ENCODE measurements at regions not wholly inside any gene's neighbourhood (a gene's known extent, or its start where the extent isn't known, plus 50 kb on each side); places are given as distances from the start of the nearest gene placed in this dataset.

- DNase-seq (ENCODE audit: low read depth, low spot score): no peak
- TF ChIP-seq KDM1A (IDR thresholded peaks at IDR 0.05; ENCODE audit: borderline replicate concordance): no peak
- no peak for TF ChIP-seq CBX3 (IDR thresholded peaks at IDR 0.05; ENCODE audit: borderline replicate concordance, low read depth)
- no peak for TF ChIP-seq POLR2A (IDR thresholded peaks at IDR 0.05; ENCODE audit: low read depth, low read length)
- no peak for TF ChIP-seq MXI1 (IDR thresholded peaks at IDR 0.05; ENCODE audit: low read depth, low read length)
- no peak for TF ChIP-seq SUZ12 (IDR thresholded peaks at IDR 0.05; ENCODE audit: unreplicated experiment)
- no peak for TF ChIP-seq CHD2 (IDR thresholded peaks at IDR 0.05; ENCODE audit: borderline replicate concordance, low read depth, low read length)
- TF ChIP-seq NRF1 (conservative IDR thresholded peaks at IDR 0.05; ENCODE audit: low read depth, low read length): no peak
- no peak for TF ChIP-seq MLLT1 (IDR thresholded peaks at IDR 0.05)
- no peak for TF ChIP-seq BHLHE40 (IDR thresholded peaks at IDR 0.05; ENCODE audit: borderline replicate concordance in 1 of 2, low read depth in 2 of 2, low read length in 1 of 2)
- TF ChIP-seq ATF7 (IDR thresholded peaks at IDR 0.05; ENCODE audit: low read depth): no peak
- no peak for TF ChIP-seq USF2 (IDR thresholded peaks at IDR 0.05; ENCODE audit: borderline replicate concordance, low read depth, low read length)
- no peak for TF ChIP-seq JUNB (IDR thresholded peaks at IDR 0.05)
- TF ChIP-seq CEBPB (IDR thresholded peaks at IDR 0.05; ENCODE audit: borderline replicate concordance in 1 of 2, low read depth in 2 of 2, low read length in 2 of 2): no peak
- TF ChIP-seq SKIL (IDR thresholded peaks at IDR 0.05; ENCODE audit: low read depth, poor library complexity, severe bottlenecking): no peak
- no peak for TF ChIP-seq ETV6 (conservative IDR thresholded peaks at IDR 0.05 in 1 of 2, IDR thresholded peaks at IDR 0.05 in 1 of 2; ENCODE audit: borderline replicate concordance in 1 of 2, low read depth in 1 of 2)
- H3K4me1 ChIP-seq (ENCODE audit: control insufficient read depth, insufficient read depth, low read length): no peaks in the 10 kb centered on the region
- in situ Hi-C loops (cut with MboI) (no loop called here), intact Hi-C loops (cut with micrococcal nuclease; ENCODE audit: unreplicated experiment) (no loop called here)
- no peak overlapping the region for H3K4me3 ChIP-seq
- CTCF ChIA-PET: no interaction called here
- no peaks in the 10 kb centered on the region for H3K9me3 ChIP-seq (replicated peaks; ENCODE audit: control insufficient read depth, insufficient read depth, low read length)
- no peak overlapping the region for H3K27ac ChIP-seq (ENCODE audit: control insufficient read depth, insufficient read depth)
- no peaks in the 10 kb centered on the region for H4K20me1 ChIP-seq (ENCODE audit: control insufficient read depth, insufficient read depth)
- no peak overlapping the region for H3K4me2 ChIP-seq (ENCODE audit: control insufficient read depth, insufficient read depth)
- POLR2A ChIA-PET: no interaction called here
- SMC1A ChIA-PET (ENCODE audit: uncharacterized antibody, unreplicated experiment): interaction anchor here (0.6 kb wide), 1 partner anchor 1886 kb away, joined by 3 read pairs; no protein-coding TSS in a partner anchor
- H3K79me2 ChIP-seq (ENCODE audit: control insufficient read depth, insufficient read depth, low read length): no peaks in the 10 kb centered on the region
- ATAC-seq: no peak
- no TSS peak for BruUV-seq (replicated peaks)
- no peak overlapping the region for H2AFZ ChIP-seq (ENCODE audit: control insufficient read depth, low read depth, low read length)
- H3K36me3 ChIP-seq (ENCODE audit: control insufficient read depth in 2 of 2, insufficient read depth in 2 of 2, low read length in 1 of 2): no peaks in the 10 kb centered on the region
- no peaks in the 10 kb centered on the region for H3K27me3 ChIP-seq (replicated peaks in 1 of 2; ENCODE audit: control insufficient read depth in 2 of 2, insufficient read depth in 2 of 2, low read length in 1 of 2)
- H3K9ac ChIP-seq (ENCODE audit: control insufficient read depth, insufficient read depth, low read length): no peak overlapping the region
- FAIRE-seq: no peak
- RAD21 ChIA-PET (ENCODE audit: unreplicated experiment): no interaction called here
- 0% methylated on average over 2 of the region's 2 CpGs for WGBS (ENCODE audit: insufficient coverage, insufficient replicate concordance, low lambda C conversion rate, missing lambda C conversion rate)
Measured at GRCh38 chr5:125336401-125336800, 590.0 kb upstream of the ZNF608 start.

Data from GM12878 (cell line).